Endodermal cell (in vitro differentiated cells): ENCODE measurements at regions not wholly inside any gene's neighbourhood (a gene's known extent, or its start where the extent isn't known, plus 50 kb on each side); places are given as distances from the start of the nearest gene placed in this dataset.

Experiments
- DNase-seq: peaks from one replicate; pipeline ENCODE4 v3.0.0-alpha.2; 2017
- H3K27ac ChIP-seq: 2 replicates; pipeline ENCODE4 v1.5.1; 2013; ENCODE audit warnings: mild to moderate bottlenecking, low read depth, low read length, moderate library complexity
- H3K27me3 ChIP-seq: 2 replicates; pipeline ENCODE4 v1.6.1; 2013; ENCODE audit warnings: mild to moderate bottlenecking, low read length, moderate library complexity; ENCODE audit not compliant: insufficient read depth, control insufficient read depth, poor library complexity, severe bottlenecking
- H3K36me3 ChIP-seq: 2 replicates; pipeline ENCODE4 v1.7.0; 2013; ENCODE audit warnings: mild to moderate bottlenecking, low read length, moderate library complexity; ENCODE audit not compliant: control insufficient read depth, insufficient read depth
- H3K4me1 ChIP-seq: one replicate; pipeline ENCODE4 v1.7.0; 2013; ENCODE audit warnings: low read length; ENCODE audit not compliant: control insufficient read depth, insufficient read depth
- H3K4me3 ChIP-seq: 2 replicates; pipeline ENCODE4 v1.5.1; 2013; ENCODE audit warnings: mild to moderate bottlenecking, low read length, moderate library complexity
- H3K9ac ChIP-seq: 2 replicates; pipeline ENCODE4 v1.6.1; 2013; ENCODE audit warnings: mild to moderate bottlenecking, low read length, moderate library complexity; ENCODE audit not compliant: poor library complexity, severe bottlenecking; ENCODE audit errors: extremely low read depth
- H3K9me3 ChIP-seq: 2 replicates; pipeline ENCODE4 v1.6.1; 2013; ENCODE audit warnings: mild to moderate bottlenecking, low read length, moderate library complexity; ENCODE audit not compliant: control insufficient read depth
- H3K27ac Mint-ChIP-seq: 2 replicates; pipeline ENCODE4 v1.8.0; 2020; ENCODE audit warnings: mixed read lengths
- H3K27me3 Mint-ChIP-seq: 2 replicates; pipeline ENCODE4 v1.8.0; 2021; ENCODE audit warnings: mild to moderate bottlenecking, mixed read lengths; ENCODE audit not compliant: insufficient read depth
- H3K36me3 Mint-ChIP-seq: 2 replicates; pipeline ENCODE4 v1.8.0; 2020; ENCODE audit warnings: low read depth, mixed read lengths
- H3K4me1 Mint-ChIP-seq: 2 replicates; pipeline ENCODE4 v1.8.0; 2020; ENCODE audit warnings: mixed read lengths
- H3K4me3 Mint-ChIP-seq: 2 replicates; pipeline ENCODE4 v1.8.0; 2020; ENCODE audit warnings: mild to moderate bottlenecking, moderate library complexity, mixed read lengths
- H3K9me3 Mint-ChIP-seq: 2 replicates; pipeline ENCODE4 v1.8.0; 2020; ENCODE audit warnings: mild to moderate bottlenecking, mixed read lengths
- WGBS, 2 experiments: methylation state at CpG; one replicate each; pipeline versions ENCODE4 v1.1.5 to v1.1.7; 2013; ENCODE audit warnings: missing lambda C conversion rate in 2 of 2, mixed read lengths in 1 of 2; ENCODE audit not compliant: insufficient coverage in 1 of 2, insufficient read length in 1 of 2; 5-methylcytosine and 5-hydroxymethylcytosine counted together
- TF ChIP-seq, protein P1 (sequence below): fragments of 200-600 bp; sonication (generic); conservative IDR thresholded peaks from 2 replicates; pipeline ENCODE4 v1.5.0; 2021; ENCODE audit warnings: antibody characterized with exemption, mild to moderate bottlenecking

DNA sequence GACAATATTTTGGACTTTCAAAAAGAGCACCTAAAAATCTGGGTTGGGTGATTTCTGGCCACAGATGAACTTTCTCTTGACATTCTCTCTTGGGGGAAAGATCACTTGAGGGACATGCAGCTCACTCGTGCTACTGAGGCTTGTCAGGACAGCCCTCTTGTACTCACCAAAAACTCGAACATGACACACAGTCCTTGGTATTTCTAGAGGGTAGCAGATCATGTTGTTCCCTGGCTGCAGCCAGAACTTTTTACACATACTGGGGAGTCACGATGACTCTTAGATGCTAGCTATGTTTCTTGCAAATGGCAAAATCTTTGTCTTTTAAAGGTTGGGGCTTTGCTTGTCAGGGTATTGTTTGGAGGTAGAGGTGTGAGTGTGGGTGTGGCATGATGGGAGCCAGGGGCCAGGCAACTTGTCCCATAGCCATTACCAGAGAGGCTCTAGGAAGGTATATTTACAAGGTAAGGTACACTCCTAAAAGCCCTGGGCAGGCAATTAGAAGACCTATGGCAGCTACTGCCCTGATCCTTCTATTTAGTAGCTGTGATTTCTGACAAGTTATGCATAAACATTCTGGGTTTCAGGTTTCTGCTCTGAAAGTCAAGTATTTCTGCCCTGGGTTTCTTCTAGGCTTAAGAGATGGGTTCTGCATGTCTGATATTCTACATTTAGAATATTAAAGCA lies 241.7 kb upstream of the TLL1 start:
- no peak overlapping the region for H3K27ac ChIP-seq
- H3K4me3 ChIP-seq, result no peak overlapping the region
- no peaks in the 10 kb centered on the region for H3K36me3 ChIP-seq
- no peaks in the 10 kb centered on the region for H3K27me3 ChIP-seq
- Mint-ChIP-seq H3K4me3 (no peak overlapping the region), H3K27ac (no peak overlapping the region), H3K27me3 (no peaks in the 10 kb centered on the region), H3K36me3 (no peaks in the 10 kb centered on the region), H3K4me1 (peaks cover 10% of the 10 kb centered on the region), H3K9me3 (peaks cover 3% of the 10 kb centered on the region)
- no peaks in the 10 kb centered on the region for H3K9me3 ChIP-seq
- H3K4me1 ChIP-seq, result peaks cover 6% of the 10 kb centered on the region
- TF ChIP-seq, protein P1, sequence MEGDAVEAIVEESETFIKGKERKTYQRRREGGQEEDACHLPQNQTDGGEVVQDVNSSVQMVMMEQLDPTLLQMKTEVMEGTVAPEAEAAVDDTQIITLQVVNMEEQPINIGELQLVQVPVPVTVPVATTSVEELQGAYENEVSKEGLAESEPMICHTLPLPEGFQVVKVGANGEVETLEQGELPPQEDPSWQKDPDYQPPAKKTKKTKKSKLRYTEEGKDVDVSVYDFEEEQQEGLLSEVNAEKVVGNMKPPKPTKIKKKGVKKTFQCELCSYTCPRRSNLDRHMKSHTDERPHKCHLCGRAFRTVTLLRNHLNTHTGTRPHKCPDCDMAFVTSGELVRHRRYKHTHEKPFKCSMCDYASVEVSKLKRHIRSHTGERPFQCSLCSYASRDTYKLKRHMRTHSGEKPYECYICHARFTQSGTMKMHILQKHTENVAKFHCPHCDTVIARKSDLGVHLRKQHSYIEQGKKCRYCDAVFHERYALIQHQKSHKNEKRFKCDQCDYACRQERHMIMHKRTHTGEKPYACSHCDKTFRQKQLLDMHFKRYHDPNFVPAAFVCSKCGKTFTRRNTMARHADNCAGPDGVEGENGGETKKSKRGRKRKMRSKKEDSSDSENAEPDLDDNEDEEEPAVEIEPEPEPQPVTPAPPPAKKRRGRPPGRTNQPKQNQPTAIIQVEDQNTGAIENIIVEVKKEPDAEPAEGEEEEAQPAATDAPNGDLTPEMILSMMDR, result no peak
- WGBS, 2 experiments, result 92 to 93% methylated on average over 3 of the region's 3 CpGs
- DNase-seq, result peak; percentile 47
- H3K9ac ChIP-seq, result no peak overlapping the region

DNA sequence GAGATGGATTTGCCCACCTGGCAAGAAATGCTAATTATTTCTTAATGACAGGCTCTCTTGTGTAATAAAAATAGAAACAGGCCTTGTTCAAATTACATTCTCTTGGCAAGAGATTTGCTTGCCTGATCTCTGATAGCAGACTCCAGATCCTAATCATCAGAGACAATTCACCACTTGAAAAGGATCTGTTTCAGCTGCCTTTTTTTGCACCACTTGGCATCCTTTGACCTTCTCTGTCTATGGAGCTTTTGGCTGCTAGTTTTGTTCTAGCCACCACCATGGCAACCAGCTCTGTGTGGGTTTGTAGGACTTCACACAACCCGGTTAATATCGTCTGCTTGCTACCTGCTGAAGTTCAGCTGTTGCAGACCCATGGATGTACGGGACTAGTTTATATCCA lies 241.1 kb upstream of the TLL1 start:
- Mint-ChIP-seq H3K4me3 (no peak overlapping the region), H3K4me1 (peaks cover 10% of the 10 kb centered on the region), H3K36me3 (no peaks in the 10 kb centered on the region), H3K27me3 (no peaks in the 10 kb centered on the region), H3K27ac (no peak overlapping the region), H3K9me3 (peaks cover 3% of the 10 kb centered on the region)
- no peak for DNase-seq
- Histone ChIP-seq H3K4me3 (no peak overlapping the region), H3K27me3 (no peaks in the 10 kb centered on the region), H3K9ac (no peak overlapping the region), H3K36me3 (no peaks in the 10 kb centered on the region), H3K27ac (no peak overlapping the region), H3K4me1 (peaks cover 6% of the 10 kb centered on the region), H3K9me3 (no peaks in the 10 kb centered on the region)
- 74 to 88% methylated on average over 2 to 3 of the region's 3 CpGs for WGBS, 2 experiments
- TF ChIP-seq, protein P1, result no peak

DNA sequence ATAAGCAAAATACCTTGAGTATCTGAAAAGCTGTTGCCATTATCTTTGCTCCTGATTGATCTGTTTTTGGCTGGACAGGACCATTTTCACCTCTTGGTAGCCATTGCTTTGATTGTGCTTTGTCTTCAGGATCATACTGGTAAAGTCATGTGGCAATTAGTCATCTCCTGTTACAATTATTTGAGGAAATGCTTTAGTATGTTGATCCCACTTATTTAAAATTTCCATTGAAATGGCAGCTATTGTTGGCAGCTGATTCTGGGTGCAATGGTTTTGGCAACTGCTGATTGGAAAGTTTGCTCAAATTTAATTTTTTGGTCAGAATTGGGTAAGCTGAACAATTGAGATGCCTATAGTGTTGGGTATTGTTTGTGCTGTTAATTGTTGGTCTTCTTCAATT lies 238.3 kb upstream of the TLL1 start:
- DNase-seq, result no peak
- H3K36me3 ChIP-seq, result no peaks in the 10 kb centered on the region
- no peak overlapping the region for H3K9ac ChIP-seq
- H3K27ac ChIP-seq, result no peak overlapping the region
- TF ChIP-seq, protein P1, result no peak
- no peak overlapping the region for H3K4me3 ChIP-seq
- no peaks in the 10 kb centered on the region for H3K9me3 ChIP-seq
- no peaks in the 10 kb centered on the region for H3K27me3 ChIP-seq
- H3K36me3 Mint-ChIP-seq, result no peaks in the 10 kb centered on the region
- H3K4me3 Mint-ChIP-seq, result no peak overlapping the region
- peaks cover 3% of the 10 kb centered on the region for H3K9me3 Mint-ChIP-seq
- H3K27ac Mint-ChIP-seq, result no peak overlapping the region
- H3K4me1 Mint-ChIP-seq, result peaks cover 10% of the 10 kb centered on the region
- peaks cover 6% of the 10 kb centered on the region for H3K4me1 ChIP-seq
- H3K27me3 Mint-ChIP-seq, result no peaks in the 10 kb centered on the region
